Embryonic facial prominence (tissue), 1 donor: ENCODE measurements at regions not wholly inside any gene's neighbourhood (a gene's known extent, or its start where the extent isn't known, plus 50 kb on each side); places are given as distances from the start of the nearest gene placed in this dataset.
"Not testable (repeated sequence)": the region's sequence is repeated elsewhere in the genome, so short reads cannot be mapped to it uniquely, and the experiment has no call there.

Experiments used
- DNase-seq: peaks from one replicate; pipeline ENCODE4 v3.0.0-alpha.2; 2016; ENCODE audit errors: extremely low spot score

DNA sequence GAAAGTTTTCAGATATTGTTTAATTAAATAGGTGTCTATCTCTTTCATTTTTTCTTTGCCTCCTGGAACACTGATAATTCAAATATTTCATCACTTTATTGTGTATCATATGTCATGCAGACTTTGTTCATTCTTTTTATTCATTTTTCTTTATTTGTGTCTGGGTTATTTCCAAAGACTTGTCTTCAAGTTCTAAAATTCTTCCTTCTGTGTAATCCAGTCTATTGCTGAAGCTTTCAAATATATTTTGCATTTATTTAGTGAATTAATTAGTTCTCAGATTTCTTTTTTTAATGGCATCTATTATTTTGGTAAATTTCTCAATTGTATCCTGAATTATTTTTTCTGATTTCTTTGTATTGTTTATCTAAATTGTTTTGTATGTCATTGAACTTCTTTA lies 70.1 kb downstream of the ZNF330 start:
- no peak for DNase-seq

DNA sequence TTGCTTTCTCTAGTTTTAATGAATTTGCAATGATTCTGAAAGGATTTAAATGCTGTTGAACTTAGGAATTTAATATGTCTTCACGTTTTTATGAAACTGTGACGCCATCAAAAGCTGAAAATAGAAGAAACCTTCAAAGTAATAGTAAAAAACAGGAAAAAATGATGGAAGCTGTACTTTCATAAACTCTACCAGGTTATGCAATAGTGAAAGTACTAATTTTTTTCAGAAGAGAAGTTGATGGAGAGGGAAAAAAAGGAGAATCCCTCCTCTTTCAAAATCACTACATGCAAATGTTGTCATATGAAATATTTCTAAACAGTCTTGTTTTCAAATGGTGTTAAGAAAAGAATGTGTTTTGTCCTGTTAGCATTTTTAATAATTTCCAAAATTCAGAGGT lies 73.6 kb downstream of the ZNF330 start:
- DNase-seq: no peak

DNA sequence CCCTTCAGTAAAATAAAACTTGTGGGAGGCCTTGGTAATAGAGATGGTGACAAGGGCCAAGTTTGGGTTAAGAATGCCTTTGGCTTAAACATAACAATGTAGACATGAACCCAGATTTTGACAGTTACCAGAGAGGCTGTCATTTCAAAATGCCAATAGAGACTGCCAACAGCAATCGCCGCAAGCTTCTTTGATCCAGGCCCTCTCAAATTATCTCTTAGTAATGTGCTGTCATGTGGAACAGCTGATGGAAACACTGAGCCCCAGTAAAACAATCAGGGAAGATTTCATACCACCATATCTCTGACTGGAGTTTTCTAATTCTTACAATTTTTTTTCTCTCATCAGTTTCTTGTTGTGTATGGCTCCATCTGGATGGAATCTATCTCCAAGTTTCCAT lies 80.5 kb downstream of the ZNF330 start:
- no peak for DNase-seq

DNA sequence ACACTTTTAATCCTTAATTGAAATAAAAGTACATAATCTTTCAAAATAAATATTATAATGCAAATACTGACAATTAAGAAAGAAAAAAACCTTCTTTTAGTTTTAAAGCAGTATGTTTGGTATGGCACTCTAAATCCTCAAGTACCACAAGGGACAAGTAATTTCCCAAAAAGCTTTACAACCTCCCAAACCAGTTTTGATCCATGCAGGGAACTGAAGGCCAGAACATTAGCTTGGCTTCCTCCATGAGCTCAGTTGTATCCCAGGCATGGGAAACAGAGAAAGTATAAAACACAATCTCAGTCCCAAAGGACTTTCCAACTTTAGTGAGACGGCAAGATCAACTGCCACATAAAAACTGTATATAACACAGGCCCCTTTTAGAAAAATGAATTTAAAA lies 82.2 kb downstream of the ZNF330 start:
- no peak for DNase-seq

GRCh38 chr4:141304346-141304745 lies 83.7 kb downstream of the ZNF330 start:
- DNase-seq: no peak

- no peak for DNase-seq
These were observed 85.6 kb downstream of the ZNF330 start for GRCh38 chr4:141306331-141306730.

- no peak for DNase-seq
These were observed 86.6 kb downstream of the ZNF330 start for GRCh38 chr4:141307241-141307689.

- no peak for DNase-seq
These were observed 89.2 kb downstream of the ZNF330 start for GRCh38 chr4:141309874-141310273.

DNA sequence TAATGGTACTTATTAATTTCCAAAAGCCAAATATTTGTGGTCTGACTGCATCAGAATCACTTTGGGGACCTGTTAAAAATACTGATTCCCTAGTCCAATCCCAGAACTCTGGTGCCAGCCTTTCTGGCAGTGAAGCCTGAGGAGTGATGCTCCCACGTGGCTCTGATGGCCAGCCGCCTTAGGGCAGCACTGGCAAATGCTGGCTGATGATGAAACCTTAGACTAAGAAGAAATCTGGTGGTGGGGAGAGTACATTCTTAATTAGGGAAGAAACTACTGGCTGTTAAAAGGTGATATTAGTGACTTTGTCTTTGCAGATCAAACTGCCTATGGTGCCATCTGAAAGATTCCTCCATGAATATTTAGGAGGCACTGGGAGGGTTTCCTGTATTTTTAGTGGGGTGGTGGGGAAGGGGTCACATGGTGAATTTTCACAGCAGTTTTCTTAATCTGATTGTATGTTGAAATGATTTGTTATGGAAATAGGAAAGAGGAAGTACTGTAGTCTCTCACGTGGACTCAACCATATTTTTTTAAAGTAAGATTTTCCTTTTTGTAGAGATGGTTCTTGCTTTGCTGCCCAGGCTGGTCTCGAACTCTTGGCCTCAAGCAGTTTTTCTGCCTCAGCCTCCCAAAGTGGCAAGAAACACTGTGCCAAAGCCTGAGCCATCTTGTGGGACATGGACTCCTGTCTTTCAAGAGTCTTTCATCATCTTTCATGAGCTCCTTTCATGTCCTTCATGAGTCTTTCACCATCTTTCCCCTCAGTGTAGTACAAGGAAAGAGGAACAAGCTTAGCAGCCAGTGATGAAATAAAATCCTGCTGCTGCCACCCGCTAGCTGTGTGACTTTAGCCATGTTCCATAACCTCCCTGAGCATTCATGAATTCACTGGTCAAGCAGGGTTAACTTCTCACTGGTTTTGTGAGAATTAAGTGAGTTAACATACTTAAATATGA lies 90.8 kb downstream of the ZNF330 start:
- DNase-seq: no peak

DNA sequence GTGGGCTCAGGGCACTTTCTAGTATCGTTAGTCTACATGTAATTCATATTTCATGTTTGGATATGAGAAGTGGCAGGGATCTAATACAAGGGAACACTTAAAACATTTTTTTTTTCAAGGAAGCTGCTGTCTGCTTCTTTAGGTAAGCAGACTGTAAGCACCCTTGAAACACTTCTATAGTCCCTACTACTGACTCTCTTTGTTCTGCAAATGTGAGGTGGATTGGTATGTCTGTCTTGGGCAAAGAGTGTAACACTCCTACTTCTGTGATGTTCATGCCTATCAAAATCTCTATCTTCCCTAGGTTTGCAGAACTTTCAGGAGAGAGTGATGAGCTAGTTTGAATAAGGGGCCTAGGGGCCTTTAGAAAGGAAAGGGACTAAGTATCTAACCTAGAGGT lies 93.9 kb downstream of the ZNF330 start:
- DNase-seq: no peak

DNA sequence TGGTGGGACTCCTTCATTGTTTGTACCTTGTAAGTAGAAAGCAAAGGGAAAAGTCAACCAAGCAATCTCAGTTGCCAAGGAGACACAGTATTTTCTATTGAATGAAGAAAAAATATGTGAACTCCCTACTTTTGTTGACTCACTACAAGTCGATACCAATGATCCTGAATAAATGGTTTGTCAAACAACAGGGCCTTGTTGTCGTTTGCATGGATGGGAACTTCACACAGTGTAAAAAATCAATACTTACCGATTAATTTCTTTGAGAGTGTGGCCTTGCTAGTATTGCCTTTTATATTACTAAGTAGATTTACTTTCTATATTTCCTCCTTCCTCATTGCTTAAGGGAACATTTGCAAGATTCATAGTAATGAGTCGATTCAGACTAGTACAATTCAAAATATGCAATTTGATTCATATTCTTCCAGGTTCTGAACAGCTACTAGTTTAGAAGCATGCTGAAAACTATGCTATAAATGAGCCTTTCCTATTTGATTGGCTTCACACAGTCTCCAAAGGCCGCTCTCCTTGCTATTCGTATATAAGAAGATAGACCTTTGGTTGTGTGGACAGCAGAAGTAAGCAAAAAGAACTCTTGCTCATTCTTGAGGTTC lies 108.0 kb downstream of the ZNF330 start:
- DNase-seq: no peak

DNA sequence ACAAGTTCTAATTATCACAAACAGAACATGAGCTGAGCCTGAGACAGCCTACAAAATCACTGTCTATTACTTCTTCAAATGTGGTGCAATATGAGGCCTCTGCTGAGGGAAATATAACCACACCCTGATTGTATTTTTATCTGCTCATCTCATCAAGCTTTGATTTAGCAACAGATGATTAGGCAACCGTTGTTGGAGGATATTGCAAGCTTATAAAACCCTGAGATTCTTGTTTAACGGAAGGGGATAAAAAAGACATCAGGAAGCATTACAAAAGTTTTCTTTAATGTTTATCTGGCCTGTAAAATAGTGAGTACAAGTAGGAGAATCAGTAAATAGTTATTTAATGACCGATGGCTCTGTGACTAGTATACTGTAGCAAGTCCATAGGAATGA lies 108.5 kb downstream of the ZNF330 start:
- DNase-seq: no peak

GRCh38 chr4:141330616-141331015 lies 109.9 kb downstream of the ZNF330 start:
- DNase-seq: no peak

GRCh38 chr4:141331534-141332358 lies 111.1 kb downstream of the ZNF330 start:
- DNase-seq: no peak

GRCh38 chr4:141332359-141333181 lies 111.9 kb downstream of the ZNF330 start:
- not testable (repeated sequence) for DNase-seq

DNA sequence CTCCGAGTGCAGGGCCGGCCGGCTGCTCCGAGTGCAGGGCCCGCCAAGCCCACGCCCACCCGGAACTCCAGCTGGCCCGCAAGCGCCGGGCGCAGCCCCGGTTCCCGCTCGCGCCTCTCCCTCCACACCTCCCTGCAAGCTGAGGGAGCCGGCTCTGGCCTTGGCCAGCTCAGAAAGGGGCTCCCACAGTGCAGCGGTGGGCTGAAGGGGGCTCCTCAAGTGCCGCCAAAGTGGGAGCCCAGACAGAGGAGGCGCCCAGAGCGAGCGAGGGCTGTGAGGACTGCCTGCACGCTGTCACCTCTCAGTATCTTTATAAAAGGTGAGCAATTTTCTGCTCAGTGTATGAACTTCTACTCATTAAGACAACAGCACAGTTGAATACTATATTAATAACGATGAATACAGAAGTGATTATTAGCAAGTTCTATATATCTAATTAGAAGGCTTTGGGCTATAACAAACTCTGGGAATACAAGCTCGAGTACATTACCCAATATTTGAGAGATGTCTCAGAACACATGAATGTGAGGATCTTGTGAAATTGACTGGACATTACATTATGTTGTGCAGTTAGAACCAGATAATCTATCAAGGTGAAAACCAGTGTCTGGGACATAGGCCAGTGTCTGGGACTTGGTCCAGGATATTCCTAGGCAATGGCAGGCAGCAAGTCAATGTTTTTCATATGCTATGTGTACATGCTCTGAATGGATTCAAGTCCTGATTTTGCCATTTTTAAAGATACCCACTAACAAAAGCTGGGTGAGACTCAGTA lies 112.9 kb downstream of the ZNF330 start:
- DNase-seq: not testable (repeated sequence)

DNA sequence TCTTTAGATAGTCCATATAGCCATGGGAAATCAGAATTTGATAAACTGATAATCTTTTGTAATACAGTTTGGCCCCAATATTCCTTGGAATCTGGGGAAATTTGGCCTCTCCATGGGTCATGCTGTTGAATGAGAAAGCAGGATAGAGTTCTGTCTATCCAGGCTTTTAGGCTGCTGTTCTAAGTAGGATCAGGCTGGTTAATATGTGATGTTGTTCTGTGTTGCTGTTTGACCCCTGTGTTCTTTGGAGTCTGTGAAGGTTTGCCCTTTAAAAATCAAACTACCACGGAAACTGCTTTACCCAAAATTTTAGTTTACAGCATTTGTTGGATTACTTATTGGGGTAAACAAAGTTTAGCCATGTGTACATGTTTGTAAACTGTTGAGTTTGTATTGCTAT lies 114.5 kb downstream of the ZNF330 start:
- DNase-seq: no peak

- DNase-seq: no peak
These were observed 117.5 kb downstream of the ZNF330 start for GRCh38 chr4:141338238-141338637.

GRCh38 chr4:141339391-141339790 lies 118.7 kb downstream of the ZNF330 start:
- DNase-seq: no peak

- no peak for DNase-seq
These were observed 119.3 kb downstream of the ZNF330 start for GRCh38 chr4:141339966-141340365.

- no peak for DNase-seq
These were observed 119.8 kb downstream of the ZNF330 start for GRCh38 chr4:141340458-141340857.
